Suprapubic skin (tissue), 2 donors: ENCODE measurements at regions not wholly inside any gene's neighbourhood (a gene's known extent, or its start where the extent isn't known, plus 50 kb on each side); places are given as distances from the start of the nearest gene placed in this dataset.

Source experiments
- EP300 ChIP-seq: sonication (generic); formaldehyde crosslinking; IDR thresholded peaks from one replicate; pipeline ENCODE4 v1.6.1; 2017; ENCODE audit warnings: antibody characterized with exemption
- POLR2A ChIP-seq, 2 donors: fragments of 450-650 bp; IDR thresholded peaks; one replicate each; pipeline ENCODE4 v1.6.1; 2017; ENCODE audit warnings: antibody characterized with exemption in 2 of 2, mild to moderate bottlenecking in 2 of 2, moderate library complexity in 2 of 2

DNA sequence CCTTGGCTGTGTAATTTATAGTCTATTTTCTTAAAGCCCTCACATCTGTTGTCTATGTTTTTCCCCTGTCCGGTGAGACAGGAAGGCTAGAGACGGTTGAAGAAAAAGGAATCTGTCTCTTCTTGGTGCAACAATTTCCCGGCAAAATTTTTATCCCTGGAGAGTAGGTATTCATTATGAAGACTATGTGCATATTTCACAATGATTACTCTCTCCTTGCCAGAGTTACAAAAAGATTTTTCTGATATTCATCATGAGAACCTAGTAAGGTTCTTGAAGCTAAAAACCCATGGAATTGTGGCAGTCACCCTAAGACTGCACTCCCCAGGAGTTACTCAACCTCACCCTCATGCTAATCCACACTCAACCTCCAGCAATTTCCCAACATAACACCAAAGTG, 55.0 kb upstream of the GHITM start:
- TF ChIP-seq POLR2A (IDR thresholded peaks at IDR 0.05), result no peak
- TF ChIP-seq EP300, result no peak
